IMR-90 (cell line): ENCODE measurements at regions not wholly inside any gene's neighbourhood (a gene's known extent, or its start where the extent isn't known, plus 50 kb on each side); places are given as distances from the start of the nearest gene placed in this dataset.

Source experiments
- BHLHE40 ChIP-seq: fragments of 150-350 bp; IDR thresholded peaks from 2 replicates; pipeline ENCODE4 v1.6.1; 2016; ENCODE audit warnings: mild to moderate bottlenecking, low read depth, low read length
- CEBPB ChIP-seq: IDR thresholded peaks from 2 replicates; pipeline ENCODE4 v1.6.1; 2012; ENCODE audit warnings: low read depth, low read length, improper control_type of control experiment
- CTCF ChIP-seq: conservative IDR thresholded peaks from 2 replicates; pipeline ENCODE4 v1.5.1; 2012; ENCODE audit warnings: mild to moderate bottlenecking, low read depth, low read length, improper control_type of control experiment
- MAFK ChIP-seq: IDR thresholded peaks from 2 replicates; pipeline ENCODE4 v1.6.1; 2012; ENCODE audit warnings: low read depth, low read length, improper control_type of control experiment
- MAZ ChIP-seq: IDR thresholded peaks from 2 replicates; pipeline ENCODE4 v1.6.1; 2012; ENCODE audit warnings: low read depth, mild to moderate bottlenecking, low read length, improper control_type of control experiment, moderate library complexity, borderline replicate concordance
- MXI1 ChIP-seq: IDR thresholded peaks from 2 replicates; pipeline ENCODE4 v1.6.1; 2012; ENCODE audit warnings: low read depth, mild to moderate bottlenecking, low read length, moderate library complexity, borderline replicate concordance
- POLR2A ChIP-seq: IDR thresholded peaks from 2 replicates; pipeline ENCODE4 v1.6.1; 2012; ENCODE audit warnings: mild to moderate bottlenecking, low read depth, low read length
- RAD21 ChIP-seq: IDR thresholded peaks from 2 replicates; pipeline ENCODE4 v1.6.1; 2012; ENCODE audit warnings: low read length, improper control_type of control experiment
- RCOR1 ChIP-seq: IDR thresholded peaks from 2 replicates; pipeline ENCODE4 v1.6.1; 2012; ENCODE audit warnings: mild to moderate bottlenecking, low read length, improper control_type of control experiment; ENCODE audit not compliant: insufficient replicate concordance
- RFX5 ChIP-seq: IDR thresholded peaks from 2 replicates; pipeline ENCODE4 v1.8.0; 2012; ENCODE audit warnings: low read depth, mild to moderate bottlenecking, low read length, moderate library complexity
- TF ChIP-seq, protein P1 (sequence below): fragments of 150-350 bp; IDR thresholded peaks from 2 replicates; pipeline ENCODE4 v1.6.1; 2016; ENCODE audit warnings: low read depth, mild to moderate bottlenecking, low read length, moderate library complexity, borderline replicate concordance

DNA sequence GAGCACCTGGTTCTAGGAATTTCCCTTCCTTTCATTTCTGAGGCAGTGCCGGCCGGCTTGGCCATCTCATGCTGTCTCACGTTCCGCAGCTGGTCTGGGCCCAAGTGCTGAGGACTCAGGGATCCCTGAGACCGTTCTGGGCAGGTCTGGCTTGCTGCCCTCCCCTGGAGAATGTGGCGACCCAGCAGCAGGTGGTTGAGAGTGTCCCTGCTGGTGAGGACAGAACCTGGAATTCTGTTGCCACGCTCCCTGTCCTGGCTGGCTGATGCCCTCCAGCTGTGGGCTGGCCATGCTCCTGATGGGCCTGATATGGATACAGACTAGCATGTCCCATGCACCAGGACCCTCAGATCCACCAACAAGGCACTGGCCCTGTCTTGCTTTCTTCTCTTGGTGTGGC lies 114.0 kb upstream of the C1QTNF9B start:
- TF ChIP-seq MXI1 (no peak), CTCF (no peak), BHLHE40 (no peak), POLR2A (no peak), RAD21 (no peak), RCOR1 (no peak), MAZ (no peak), CEBPB (no peak), MAFK (no peak), RFX5 (no peak)
- TF ChIP-seq, protein P1, sequence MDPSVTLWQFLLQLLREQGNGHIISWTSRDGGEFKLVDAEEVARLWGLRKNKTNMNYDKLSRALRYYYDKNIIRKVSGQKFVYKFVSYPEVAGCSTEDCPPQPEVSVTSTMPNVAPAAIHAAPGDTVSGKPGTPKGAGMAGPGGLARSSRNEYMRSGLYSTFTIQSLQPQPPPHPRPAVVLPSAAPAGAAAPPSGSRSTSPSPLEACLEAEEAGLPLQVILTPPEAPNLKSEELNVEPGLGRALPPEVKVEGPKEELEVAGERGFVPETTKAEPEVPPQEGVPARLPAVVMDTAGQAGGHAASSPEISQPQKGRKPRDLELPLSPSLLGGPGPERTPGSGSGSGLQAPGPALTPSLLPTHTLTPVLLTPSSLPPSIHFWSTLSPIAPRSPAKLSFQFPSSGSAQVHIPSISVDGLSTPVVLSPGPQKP = no peak
